ENCODE measurements at regions not wholly inside any gene's neighbourhood (a gene's known extent, or its start where the extent isn't known, plus 50 kb on each side); places are given as distances from the start of the nearest gene placed in this dataset.

GRCh38 chr3:20523293-20523692, 337.3 kb upstream of the SGO1 start:
- no peak for TF ChIP-seq CTCF (IDR thresholded peaks at IDR 0.05)
- no peak for TF ChIP-seq POLR2A (IDR thresholded peaks at IDR 0.05)
